ENCODE measurements at regions not wholly inside any gene's neighbourhood (a gene's known extent, or its start where the extent isn't known, plus 50 kb on each side); places are given as distances from the start of the nearest gene placed in this dataset.

GRCh38 chr14:31965071-31965734 is 111.9 kb upstream of the ARHGAP5 start:
- DNase-seq (ENCODE audit: low read depth in 2 of 3, low spot score in 1 of 3): no peak

- no peak for DNase-seq (ENCODE audit: low read depth in 2 of 3, low spot score in 1 of 3)
Observed at GRCh38 chr14:31965735-31966598, 111.1 kb upstream of the ARHGAP5 start.

GRCh38 chr14:31966896-31967668 is 110.0 kb upstream of the ARHGAP5 start:
- DNase-seq (ENCODE audit: low read depth in 2 of 3, low spot score in 1 of 3): no peak

GRCh38 chr14:31967669-31967975 is 109.5 kb upstream of the ARHGAP5 start:
- no peak for DNase-seq (ENCODE audit: low read depth in 2 of 3, low spot score in 1 of 3)

GRCh38 chr14:31968107-31968810 is 108.8 kb upstream of the ARHGAP5 start:
- DNase-seq (ENCODE audit: low read depth in 2 of 3, low spot score in 1 of 3): no peak

- DNase-seq (ENCODE audit: low read depth in 2 of 3, low spot score in 1 of 3): no peak
Observed at GRCh38 chr14:31968956-31969698, 108.0 kb upstream of the ARHGAP5 start.

- DNase-seq (ENCODE audit: low read depth in 2 of 3, low spot score in 1 of 3): no peak
Observed at GRCh38 chr14:31969699-31970240, 107.3 kb upstream of the ARHGAP5 start.

- DNase-seq (ENCODE audit: low read depth in 2 of 3, low spot score in 1 of 3): no peak
Observed at GRCh38 chr14:31970744-31971143, 106.4 kb upstream of the ARHGAP5 start.

- no peak for DNase-seq (ENCODE audit: low read depth in 2 of 3, low spot score in 1 of 3)
Observed at GRCh38 chr14:31971612-31972011, 105.5 kb upstream of the ARHGAP5 start.

- DNase-seq (ENCODE audit: low read depth in 2 of 3, low spot score in 1 of 3): no peak
Observed at GRCh38 chr14:31977001-31977556, 100.0 kb upstream of the ARHGAP5 start.

GRCh38 chr14:31978423-31978822 is 98.7 kb upstream of the ARHGAP5 start:
- no peak for DNase-seq (ENCODE audit: low read depth in 2 of 3, low spot score in 1 of 3)

- DNase-seq (ENCODE audit: low read depth in 2 of 3, low spot score in 1 of 3): no peak
Observed at GRCh38 chr14:31982642-31983041, 94.5 kb upstream of the ARHGAP5 start.

GRCh38 chr14:31986405-31986804 is 90.7 kb upstream of the ARHGAP5 start:
- no peak for DNase-seq (ENCODE audit: low read depth in 2 of 3, low spot score in 1 of 3)

GRCh38 chr14:31987721-31988120 is 89.4 kb upstream of the ARHGAP5 start:
- no peak for DNase-seq (ENCODE audit: low read depth in 2 of 3, low spot score in 1 of 3)

- no peak for DNase-seq (ENCODE audit: low read depth in 2 of 3, low spot score in 1 of 3)
Observed at GRCh38 chr14:31988244-31988643, 88.9 kb upstream of the ARHGAP5 start.

- no peak for DNase-seq (ENCODE audit: low read depth in 2 of 3, low spot score in 1 of 3)
Observed at GRCh38 chr14:31990183-31990857, 86.8 kb upstream of the ARHGAP5 start.

GRCh38 chr14:31990926-31991572 is 86.1 kb upstream of the ARHGAP5 start:
- no peak for DNase-seq (ENCODE audit: low read depth in 2 of 3, low spot score in 1 of 3)

- DNase-seq (ENCODE audit: low read depth in 2 of 3, low spot score in 1 of 3): no peak
Observed at GRCh38 chr14:31992011-31992447, 85.1 kb upstream of the ARHGAP5 start.

GRCh38 chr14:31993521-31993951 is 83.6 kb upstream of the ARHGAP5 start:
- DNase-seq (ENCODE audit: low read depth in 2 of 3, low spot score in 1 of 3): no peak

Data from stimulated activated CD4-positive, alpha-beta T cell treated with anti-CD3 and anti-CD28 coated beads, Interleukin-12 subunit alpha, Interleukin-12 subunit beta, amount 100 ng/mL, for 48 hours (primary cell).